HG03060 (cell line): ENCODE measurements at regions not wholly inside any gene's neighbourhood (a gene's known extent, or its start where the extent isn't known, plus 50 kb on each side); places are given as distances from the start of the nearest gene placed in this dataset.

ENCODE experiments used
- ATAC-seq: cut with Tn5 transposase; IDR thresholded peaks from one replicate; pipeline ENCODE4 v1.9.1; 2021; ENCODE audit warnings: low read depth, moderate number of reproducible peaks; ENCODE audit not compliant: unreplicated experiment

DNA sequence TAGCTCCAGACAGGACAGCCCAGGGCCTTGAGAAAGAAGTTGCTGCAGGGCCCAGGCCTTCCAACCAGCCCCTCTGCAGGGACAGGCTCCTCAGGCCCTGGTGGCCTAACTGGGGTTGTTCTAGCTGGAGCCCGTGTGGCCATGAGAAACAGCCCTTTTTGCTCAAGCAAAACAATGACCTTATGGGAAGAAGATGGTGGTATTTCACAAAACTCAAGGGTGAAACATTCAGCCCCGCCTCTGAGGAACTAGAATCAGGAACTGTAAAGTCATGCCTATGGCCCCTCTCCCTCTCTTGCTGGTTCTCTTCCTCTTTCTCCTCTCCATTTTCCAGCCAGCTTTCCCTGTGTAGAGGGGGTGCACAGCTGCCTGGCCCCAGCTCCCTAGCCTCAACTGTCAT lies 273.3 kb downstream of the RPLP1 start:
- no peak for ATAC-seq

- ATAC-seq, result no peak
These were observed 274.7 kb downstream of the RPLP1 start for GRCh38 chr15:69727121-69727924.

DNA sequence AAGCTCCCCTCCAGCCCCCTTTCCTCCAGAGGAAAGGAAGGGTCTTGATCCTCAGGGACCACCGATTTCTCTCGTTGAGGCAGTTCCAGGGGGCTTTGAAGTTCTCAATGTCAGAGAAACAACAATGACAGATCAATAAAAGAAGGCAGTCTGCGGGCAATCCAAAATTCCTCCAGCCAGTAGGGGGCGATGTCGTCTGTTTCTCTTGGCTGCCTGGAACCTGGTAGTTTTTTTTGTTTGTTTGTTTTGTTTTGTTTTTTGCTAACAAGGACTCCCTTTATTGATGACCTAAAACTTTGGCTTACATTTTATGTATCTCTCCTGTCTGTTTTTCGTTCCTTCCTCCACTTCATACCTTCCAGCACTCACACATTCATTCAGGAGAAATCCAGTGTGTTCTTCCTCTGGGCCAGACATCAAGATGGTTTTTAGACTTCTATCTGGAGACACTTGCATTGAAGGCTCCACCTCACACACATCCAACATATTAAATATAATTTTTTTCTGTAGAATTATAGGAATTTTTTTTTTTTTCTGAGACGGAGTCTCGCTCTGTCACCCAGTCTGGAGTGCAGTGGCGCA lies 276.6 kb downstream of the RPLP1 start:
- ATAC-seq, result no peak

- ATAC-seq, result no peak
These were observed 277.9 kb downstream of the RPLP1 start for GRCh38 chr15:69730281-69731080.

DNA sequence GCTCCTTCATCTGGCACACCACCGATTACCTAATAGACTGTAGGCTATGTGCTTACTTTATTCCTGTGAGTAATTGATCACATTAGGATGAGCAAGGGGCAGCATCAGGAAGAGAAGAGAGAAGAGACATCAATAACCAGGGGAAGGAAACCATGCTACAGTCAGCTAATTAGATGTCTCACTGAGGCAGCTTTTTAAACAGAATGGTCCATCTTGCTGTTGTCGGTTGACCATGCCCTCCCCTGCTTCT lies 278.4 kb downstream of the RPLP1 start:
- no peak for ATAC-seq

GRCh38 chr15:69731581-69731980 lies 279.0 kb downstream of the RPLP1 start:
- no peak for ATAC-seq

- no peak for ATAC-seq
These were observed 279.5 kb downstream of the RPLP1 start for GRCh38 chr15:69732133-69732532.

GRCh38 chr15:69734699-69735098 lies 282.1 kb downstream of the RPLP1 start:
- no peak for ATAC-seq

GRCh38 chr15:69735121-69735520 lies 282.5 kb downstream of the RPLP1 start:
- no peak for ATAC-seq

GRCh38 chr15:69736161-69736560 lies 283.5 kb downstream of the RPLP1 start:
- no peak for ATAC-seq

- ATAC-seq, result no peak
These were observed 285.3 kb downstream of the RPLP1 start for GRCh38 chr15:69737916-69738315.

GRCh38 chr15:69740684-69741083 lies 288.1 kb downstream of the RPLP1 start:
- ATAC-seq, result no peak

- no peak for ATAC-seq
These were observed 289.7 kb downstream of the RPLP1 start for GRCh38 chr15:69742361-69742760.

GRCh38 chr15:69743091-69743490 lies 290.5 kb downstream of the RPLP1 start:
- no peak for ATAC-seq

DNA sequence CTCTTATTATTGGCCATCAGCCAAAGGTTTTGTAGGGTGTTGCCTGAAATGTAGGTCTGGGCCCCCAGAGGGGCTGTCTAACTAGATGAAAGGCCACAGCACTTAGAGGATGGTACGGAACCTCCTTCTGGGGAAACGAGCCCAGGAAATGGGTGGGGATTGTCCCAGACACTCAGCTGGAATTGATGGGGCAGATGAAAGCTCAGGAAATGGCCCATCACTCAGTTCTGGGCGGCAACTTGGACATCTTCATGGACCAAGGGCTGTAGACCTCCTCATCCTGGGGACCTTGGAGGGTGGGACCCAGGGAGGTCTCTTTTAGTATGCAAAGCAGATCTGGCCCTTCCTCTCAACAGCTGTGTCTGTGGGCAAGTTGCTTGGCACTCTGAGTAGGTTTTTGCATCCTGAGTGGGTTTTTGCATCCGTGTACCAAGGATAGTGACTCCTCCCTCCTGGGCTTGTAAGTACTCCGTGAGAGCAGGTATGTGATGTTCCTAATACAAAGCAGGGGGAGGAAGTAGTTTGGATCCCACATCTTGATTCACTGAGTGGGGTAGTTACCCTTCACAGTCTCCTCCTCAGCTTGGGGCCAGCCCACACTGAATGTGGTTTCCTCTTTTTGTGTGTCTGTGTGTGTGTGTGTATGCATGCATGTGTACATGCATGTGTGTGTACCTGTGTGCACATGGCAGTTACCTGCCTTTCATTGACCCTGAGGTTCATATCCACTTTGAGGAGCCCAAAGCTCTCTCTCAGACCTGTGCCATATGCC lies 292.0 kb downstream of the RPLP1 start:
- no peak for ATAC-seq

DNA sequence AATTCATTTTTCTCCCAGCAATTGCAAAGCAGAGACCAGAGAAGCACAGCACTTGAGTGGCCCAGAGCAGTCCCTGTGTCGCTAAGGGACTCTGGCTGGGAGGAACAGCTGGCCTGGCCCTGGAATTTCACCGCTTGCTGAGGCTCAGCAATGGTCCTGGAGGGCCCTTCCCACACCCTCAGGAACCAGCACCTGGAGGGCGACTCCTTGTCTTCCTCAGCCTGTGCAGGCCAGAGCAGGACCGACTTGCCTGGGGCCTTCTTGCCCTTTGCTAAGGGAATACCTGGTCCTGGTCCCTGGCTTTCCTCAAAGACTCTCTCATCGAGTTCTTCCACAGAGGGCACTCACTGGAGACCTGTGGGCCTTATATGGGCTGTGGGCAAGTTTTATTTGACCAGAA lies 294.6 kb downstream of the RPLP1 start:
- ATAC-seq, result no peak

DNA sequence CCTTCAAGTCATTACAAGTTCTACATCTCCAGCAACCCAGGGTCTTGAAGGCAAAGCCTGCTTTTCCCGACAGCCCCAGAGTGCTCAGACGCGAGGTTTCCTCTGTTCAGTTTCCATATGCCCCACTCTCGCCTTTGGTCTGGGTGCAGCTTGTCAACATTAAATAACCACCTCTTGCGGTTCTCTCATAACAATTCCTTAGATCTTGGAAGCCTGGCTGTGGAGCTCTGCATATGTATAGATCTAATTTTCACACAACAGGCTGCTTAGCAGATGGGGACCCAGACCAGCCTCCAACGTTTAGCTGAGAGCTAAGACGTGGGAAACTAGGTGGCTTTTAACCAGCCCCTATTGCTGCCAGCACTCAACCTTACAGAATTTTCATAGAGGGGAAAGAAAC lies 295.5 kb downstream of the RPLP1 start:
- no peak for ATAC-seq

GRCh38 chr15:69748576-69749185 lies 296.1 kb downstream of the RPLP1 start:
- ATAC-seq, result no peak

- no peak for ATAC-seq
These were observed 296.7 kb downstream of the RPLP1 start for GRCh38 chr15:69749274-69749673.

- no peak for ATAC-seq
These were observed 297.2 kb downstream of the RPLP1 start for GRCh38 chr15:69749797-69750196.

GRCh38 chr15:69750253-69750652 lies 297.6 kb downstream of the RPLP1 start:
- no peak for ATAC-seq
